HepG2 (cell line): ENCODE measurements at regions not wholly inside any gene's neighbourhood (a gene's known extent, or its start where the extent isn't known, plus 50 kb on each side); places are given as distances from the start of the nearest gene placed in this dataset.

Experiments used
- CEBPB ChIP-seq: IDR thresholded peaks from 2 replicates; pipeline ENCODE4 v1.6.1; 2011; ENCODE audit warnings: low read depth, low read length, improper control_type of control experiment, borderline replicate concordance
- CEBPG ChIP-seq: IDR thresholded peaks from 2 replicates; pipeline ENCODE4 v1.6.1; 2016
- FOXP1 ChIP-seq, 2 experiments: fragments of 450-650 bp in 1 of 2; IDR thresholded peaks; 2 replicates each; pipeline ENCODE4 v1.6.1; 2017 to 2018; ENCODE audit warnings: antibody characterized with exemption in 1 of 2
- GABPB1 ChIP-seq: IDR thresholded peaks from 2 replicates; pipeline ENCODE4 v1.6.1; 2016; ENCODE audit warnings: mild to moderate bottlenecking, missing genetic modification reagents, moderate library complexity, missing compliant biosample characterization
- KDM6A ChIP-seq: IDR thresholded peaks from 2 replicates; pipeline ENCODE4 v1.6.1; 2016; ENCODE audit warnings: low read depth
- MZF1 ChIP-seq: sonication (generic); formaldehyde crosslinking; IDR thresholded peaks from 2 replicates; pipeline ENCODE4 v1.8.1; 2023; ENCODE audit warnings: mild to moderate bottlenecking, missing genetic modification reagents, borderline replicate concordance
- NCOR1 ChIP-seq: fragments of 200-600 bp; sonication (generic); IDR thresholded peaks from 2 replicates; pipeline ENCODE4 v1.7.0; 2017; ENCODE audit warnings: antibody characterized with exemption, low read length, borderline replicate concordance
- ZBED4 ChIP-seq: sonication (generic); formaldehyde crosslinking; IDR thresholded peaks from 2 replicates; pipeline ENCODE4 v1.4.0; 2020; ENCODE audit warnings: missing genetic modification reagents, borderline replicate concordance
- ZNF362 ChIP-seq: sonication (generic); formaldehyde crosslinking; IDR thresholded peaks from 2 replicates; pipeline ENCODE4 v1.4.0; 2020; ENCODE audit warnings: missing genetic modification reagents, mild to moderate bottlenecking, borderline replicate concordance
- ZNF530 ChIP-seq: sonication (generic); formaldehyde crosslinking; IDR thresholded peaks from 2 replicates; pipeline ENCODE4 v1.5.0; 2020; ENCODE audit warnings: low read depth, mild to moderate bottlenecking, missing genetic modification reagents
- ZNF609 ChIP-seq: sonication (generic); formaldehyde crosslinking; IDR thresholded peaks from 2 replicates; pipeline ENCODE4 v1.4.0; 2020; ENCODE audit warnings: mild to moderate bottlenecking, missing genetic modification reagents, borderline replicate concordance
- ZNF772 ChIP-seq: sonication (generic); formaldehyde crosslinking; IDR thresholded peaks from 2 replicates; pipeline ENCODE4 v1.5.0; 2020; ENCODE audit warnings: mild to moderate bottlenecking, missing genetic modification reagents
- ZNF800 ChIP-seq: sonication (generic); formaldehyde crosslinking; IDR thresholded peaks from 2 replicates; pipeline ENCODE4 v1.4.0; 2020; ENCODE audit warnings: missing genetic modification reagents
- ZSCAN22 ChIP-seq: sonication (generic); formaldehyde crosslinking; IDR thresholded peaks from 2 replicates; pipeline ENCODE4 v1.4.0; 2020; ENCODE audit warnings: mild to moderate bottlenecking, missing genetic modification reagents

- peak; percentile 59; the same call in 1 of the 2 replicates for TF ChIP-seq ZNF362
- TF ChIP-seq ZNF530 (CRISPR knock-in tag), result no peak
- TF ChIP-seq NCOR1, result peak; percentile 95; the same call in 1 of the 2 replicates
- TF ChIP-seq ZBED4 (CRISPR knock-in tag), result no peak
- TF ChIP-seq CEBPB, result no peak
- TF ChIP-seq FOXP1 (IDR thresholded peaks at IDR 0.05), result peak; percentile 70
- peak; percentile 79 for TF ChIP-seq FOXP1 (CRISPR knock-in tag; IDR thresholded peaks at IDR 0.05)
- no peak for TF ChIP-seq MZF1
- TF ChIP-seq ZSCAN22, result no peak
- 0 out of 2 replicates have a peak, but pooled peaks have one; percentile 36 for TF ChIP-seq GABPB1 (CRISPR knock-in tag)
- TF ChIP-seq KDM6A (CRISPR knock-in tag), result peak; percentile 99
- TF ChIP-seq ZNF772 (CRISPR knock-in tag), result 0 out of 2 replicates have a peak, but pooled peaks have one; percentile 22
- no peak for TF ChIP-seq ZNF800
- peak; percentile 87 for TF ChIP-seq ZNF609 (CRISPR knock-in tag)
- TF ChIP-seq CEBPG (CRISPR knock-in tag), result peak; percentile 63
These were observed 95.7 kb upstream of the AGTR1 start (continued) for GRCh38 chr3:148601766-148602685.
